Activated CD4-positive, alpha-beta T cell treated with anti-CD3 and anti-CD28 coated beads, Interleukin-2, amount 50 U/mL, for 1 hour (primary cell): ENCODE measurements at regions not wholly inside any gene's neighbourhood (a gene's known extent, or its start where the extent isn't known, plus 50 kb on each side); places are given as distances from the start of the nearest gene placed in this dataset.
"Not testable (repeated sequence)": the region's sequence is repeated elsewhere in the genome, so short reads cannot be mapped to it uniquely, and the experiment has no call there.

Source experiments
- DNase-seq: peaks from one replicate; pipeline ENCODE4 v3.0.0-alpha.2; 2020

- DNase-seq: not testable (repeated sequence)
These were observed 682.9 kb downstream of the ZEB2 start for GRCh38 chr2:143837055-143837454.

GRCh38 chr2:143835481-143835880 is 684.4 kb downstream of the ZEB2 start:
- DNase-seq: no peak

- DNase-seq: no peak
These were observed 686.8 kb downstream of the ZEB2 start for GRCh38 chr2:143833015-143833660.

GRCh38 chr2:143830476-143830875 is 689.4 kb downstream of the ZEB2 start:
- DNase-seq: no peak

GRCh38 chr2:143828763-143829537 is 691.0 kb downstream of the ZEB2 start:
- DNase-seq: no peak

GRCh38 chr2:143824791-143825190 is 695.1 kb downstream of the ZEB2 start:
- DNase-seq: no peak

GRCh38 chr2:143823876-143824275 is 694.7 kb downstream of the ARHGAP15 start:
- no peak for DNase-seq

- no peak for DNase-seq
These were observed 694.1 kb downstream of the ARHGAP15 start for GRCh38 chr2:143823296-143823695.

GRCh38 chr2:143822736-143823135 is 693.5 kb downstream of the ARHGAP15 start:
- no peak for DNase-seq

- DNase-seq: no peak
These were observed 690.5 kb downstream of the ARHGAP15 start for GRCh38 chr2:143819764-143820163.

GRCh38 chr2:143819190-143819735 is 690.0 kb downstream of the ARHGAP15 start:
- DNase-seq: no peak
